ENCODE measurements at regions not wholly inside any gene's neighbourhood (a gene's known extent, or its start where the extent isn't known, plus 50 kb on each side); places are given as distances from the start of the nearest gene placed in this dataset.

GRCh38 chr10:61184429-61184828 is 240.4 kb upstream of the RHOBTB1 start:
- FAIRE-seq: no peak

GRCh38 chr10:61183967-61184366 is 240.0 kb upstream of the RHOBTB1 start:
- FAIRE-seq: no peak

- FAIRE-seq: no peak
Observed at GRCh38 chr10:61181832-61182231, 237.8 kb upstream of the RHOBTB1 start.

- FAIRE-seq: no peak
Observed at GRCh38 chr10:61179771-61180170, 235.8 kb upstream of the RHOBTB1 start.

GRCh38 chr10:61176424-61176823 is 232.4 kb upstream of the RHOBTB1 start:
- no peak for FAIRE-seq

- FAIRE-seq: no peak
Observed at GRCh38 chr10:61175316-61175715, 231.3 kb upstream of the RHOBTB1 start.

- FAIRE-seq: no peak
Observed at GRCh38 chr10:61173450-61173849, 229.5 kb upstream of the RHOBTB1 start.

GRCh38 chr10:61172182-61172926 is 228.4 kb upstream of the RHOBTB1 start:
- no peak for FAIRE-seq

- FAIRE-seq: no peak
Observed at GRCh38 chr10:61170594-61170993, 226.6 kb upstream of the RHOBTB1 start.

GRCh38 chr10:61169294-61169693 is 225.3 kb upstream of the RHOBTB1 start:
- FAIRE-seq: no peak

GRCh38 chr10:61166489-61166888 is 222.5 kb upstream of the RHOBTB1 start:
- no peak for FAIRE-seq

GRCh38 chr10:61166065-61166464 is 222.1 kb upstream of the RHOBTB1 start:
- FAIRE-seq: no peak

GRCh38 chr10:61164458-61165160 is 220.6 kb upstream of the RHOBTB1 start:
- no peak for FAIRE-seq

GRCh38 chr10:61163403-61163802 is 219.4 kb upstream of the RHOBTB1 start:
- FAIRE-seq: no peak

GRCh38 chr10:61160253-61160652 is 216.3 kb upstream of the RHOBTB1 start:
- no peak for FAIRE-seq

- no peak for FAIRE-seq
Observed at GRCh38 chr10:61159253-61159652, 215.3 kb upstream of the RHOBTB1 start.

- no peak for FAIRE-seq
Observed at GRCh38 chr10:61157182-61157581, 213.2 kb upstream of the RHOBTB1 start.

- no peak for FAIRE-seq
Observed at GRCh38 chr10:61153771-61154170, 209.8 kb upstream of the RHOBTB1 start.

- no peak for FAIRE-seq
Observed at GRCh38 chr10:61151059-61151458, 207.1 kb upstream of the RHOBTB1 start.

GRCh38 chr10:61148451-61148850 is 204.5 kb upstream of the RHOBTB1 start:
- FAIRE-seq: no peak

GRCh38 chr10:61142987-61143386 is 199.0 kb upstream of the RHOBTB1 start:
- FAIRE-seq: no peak

GRCh38 chr10:61140765-61141392 is 196.9 kb upstream of the RHOBTB1 start:
- peak; percentile 86 for FAIRE-seq

GRCh38 chr10:61139592-61139953 is 195.6 kb upstream of the RHOBTB1 start:
- no peak for FAIRE-seq

All from TTC549 (cell line).